ENCODE measurements at regions not wholly inside any gene's neighbourhood (a gene's known extent, or its start where the extent isn't known, plus 50 kb on each side); places are given as distances from the start of the nearest gene placed in this dataset.

DNA sequence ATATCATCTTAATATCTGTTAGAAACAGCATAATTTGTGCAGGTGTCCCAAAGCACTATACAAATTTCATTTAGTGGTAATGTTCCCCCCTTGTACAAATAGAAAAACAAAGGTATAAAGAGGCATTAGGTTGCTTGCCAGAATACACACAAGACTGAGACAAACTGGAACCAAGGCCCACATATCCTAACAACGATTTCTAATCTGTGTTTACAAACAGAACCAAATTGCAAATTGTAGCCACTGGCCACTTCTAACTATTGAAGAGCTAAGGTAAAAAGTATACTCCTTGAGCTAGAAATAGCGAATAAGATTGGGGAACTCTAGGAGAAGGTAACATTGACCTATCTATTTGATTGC lies 526.1 kb downstream of the KLF12 start:
- Mint-ChIP-seq H3K4me1 (peaks cover 27% of the 10 kb centered on the region), H3K36me3 (ENCODE audit: low read depth) (no peaks in the 10 kb centered on the region), H3K27me3 (ENCODE audit: low read depth) (no peaks in the 10 kb centered on the region), H3K9me3 (peaks cover 6% of the 10 kb centered on the region), H3K27ac (peak overlapping the region in 2 of 3 experiments; percentile 9 to 16), H3K4me3 (no peak overlapping the region)
- TF ChIP-seq, protein P1, sequence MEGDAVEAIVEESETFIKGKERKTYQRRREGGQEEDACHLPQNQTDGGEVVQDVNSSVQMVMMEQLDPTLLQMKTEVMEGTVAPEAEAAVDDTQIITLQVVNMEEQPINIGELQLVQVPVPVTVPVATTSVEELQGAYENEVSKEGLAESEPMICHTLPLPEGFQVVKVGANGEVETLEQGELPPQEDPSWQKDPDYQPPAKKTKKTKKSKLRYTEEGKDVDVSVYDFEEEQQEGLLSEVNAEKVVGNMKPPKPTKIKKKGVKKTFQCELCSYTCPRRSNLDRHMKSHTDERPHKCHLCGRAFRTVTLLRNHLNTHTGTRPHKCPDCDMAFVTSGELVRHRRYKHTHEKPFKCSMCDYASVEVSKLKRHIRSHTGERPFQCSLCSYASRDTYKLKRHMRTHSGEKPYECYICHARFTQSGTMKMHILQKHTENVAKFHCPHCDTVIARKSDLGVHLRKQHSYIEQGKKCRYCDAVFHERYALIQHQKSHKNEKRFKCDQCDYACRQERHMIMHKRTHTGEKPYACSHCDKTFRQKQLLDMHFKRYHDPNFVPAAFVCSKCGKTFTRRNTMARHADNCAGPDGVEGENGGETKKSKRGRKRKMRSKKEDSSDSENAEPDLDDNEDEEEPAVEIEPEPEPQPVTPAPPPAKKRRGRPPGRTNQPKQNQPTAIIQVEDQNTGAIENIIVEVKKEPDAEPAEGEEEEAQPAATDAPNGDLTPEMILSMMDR (IDR thresholded peaks at IDR 0.05; ENCODE audit: unreplicated experiment in 3 of 3) = no peak

DNA sequence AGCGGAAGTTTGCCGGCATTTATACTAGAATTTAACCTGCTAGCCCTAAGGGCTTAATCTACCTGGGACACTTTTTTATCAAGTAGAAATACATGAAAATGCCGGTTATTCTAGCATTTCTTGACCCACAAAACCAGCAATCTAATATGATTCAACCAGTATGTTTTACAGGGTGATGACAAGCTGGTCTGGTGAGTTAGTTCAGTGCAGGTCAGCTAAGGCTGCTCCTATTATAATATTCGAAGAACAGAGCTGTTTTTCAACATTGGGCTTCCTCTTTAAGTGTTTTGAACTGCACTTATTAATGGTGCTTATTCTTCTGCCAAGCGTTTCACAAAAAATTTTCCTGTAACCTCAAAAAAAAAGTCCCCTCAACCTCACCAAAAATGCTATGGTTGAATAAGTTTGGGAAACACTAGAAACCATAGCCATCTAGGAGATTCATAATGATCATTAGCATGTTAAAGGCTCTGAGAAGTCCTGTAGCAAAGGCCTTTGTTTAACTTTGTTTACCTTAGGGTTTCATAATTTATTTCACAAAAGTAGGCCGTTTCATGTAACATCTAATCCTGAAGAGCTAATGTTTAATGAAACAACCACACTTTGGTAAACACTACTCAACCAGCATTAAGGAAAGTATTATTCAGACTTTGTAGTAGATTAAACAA lies 526.6 kb downstream of the KLF12 start:
- Mint-ChIP-seq H3K27me3 (ENCODE audit: low read depth) (no peaks in the 10 kb centered on the region), H3K9me3 (peaks cover 6% of the 10 kb centered on the region), H3K36me3 (ENCODE audit: low read depth) (no peaks in the 10 kb centered on the region), H3K4me3 (no peak overlapping the region), H3K27ac (peak overlapping the region in 1 of 3 experiments; percentile 16), H3K4me1 (peaks cover 27% of the 10 kb centered on the region)
- TF ChIP-seq, protein P1 (IDR thresholded peaks at IDR 0.05; ENCODE audit: unreplicated experiment in 3 of 3) = no peak

DNA sequence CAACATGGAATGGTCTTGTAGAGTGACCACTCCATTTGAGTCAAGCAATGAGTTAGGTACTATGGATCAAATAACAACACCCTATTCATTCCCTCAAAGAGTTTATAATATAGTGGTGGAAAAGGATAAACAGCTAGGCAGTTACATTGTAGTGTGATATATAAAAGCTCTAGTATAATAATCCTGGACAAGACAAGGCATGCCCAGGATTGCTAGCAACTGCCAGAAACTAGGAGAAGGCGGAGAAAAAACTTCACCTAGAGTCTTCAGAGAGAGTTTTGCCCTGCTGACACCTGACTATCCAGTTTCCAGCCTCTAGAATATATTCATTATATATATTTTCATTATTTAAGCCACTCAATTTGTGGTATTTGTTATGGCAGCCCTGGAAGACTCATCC lies 530.6 kb downstream of the KLF12 start:
- no peak overlapping the region for H3K4me3 Mint-ChIP-seq
- TF ChIP-seq, protein P1 (IDR thresholded peaks at IDR 0.05; ENCODE audit: unreplicated experiment in 3 of 3) = no peak
- no peak overlapping the region for H3K27ac Mint-ChIP-seq
- H3K36me3 Mint-ChIP-seq (ENCODE audit: low read depth) = no peaks in the 10 kb centered on the region
- H3K9me3 Mint-ChIP-seq = peaks cover 6% of the 10 kb centered on the region
- H3K4me1 Mint-ChIP-seq = peaks cover 8% of the 10 kb centered on the region
- H3K27me3 Mint-ChIP-seq (ENCODE audit: low read depth) = no peaks in the 10 kb centered on the region

DNA sequence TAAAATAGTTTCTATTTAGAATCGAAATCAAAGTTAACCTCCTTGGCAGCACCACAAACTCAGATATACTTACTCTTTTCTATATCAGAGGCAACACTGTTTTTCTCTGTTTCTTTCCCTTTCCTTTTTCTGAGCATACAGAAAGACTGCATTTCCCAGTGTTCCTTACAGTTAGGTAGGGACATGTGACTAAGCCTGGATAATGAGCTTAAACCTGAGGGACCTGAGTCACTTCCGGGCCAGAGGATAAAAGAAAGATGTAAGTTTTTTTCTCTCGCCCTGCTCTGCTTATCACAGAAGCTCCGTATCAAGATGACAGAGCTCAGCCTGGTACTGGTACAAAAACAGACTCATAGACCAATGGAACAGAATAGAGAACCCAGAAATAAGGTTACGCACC lies 531.9 kb downstream of the KLF12 start:
- no peak overlapping the region for H3K4me3 Mint-ChIP-seq
- TF ChIP-seq, protein P1 (IDR thresholded peaks at IDR 0.05; ENCODE audit: unreplicated experiment in 3 of 3) = no peak
- H3K27me3 Mint-ChIP-seq (ENCODE audit: low read depth) = no peaks in the 10 kb centered on the region
- H3K27ac Mint-ChIP-seq = no peak overlapping the region
- no peaks in the 10 kb centered on the region for H3K36me3 Mint-ChIP-seq (ENCODE audit: low read depth)
- H3K4me1 Mint-ChIP-seq = no peaks in the 10 kb centered on the region
- H3K9me3 Mint-ChIP-seq = peaks cover 6% of the 10 kb centered on the region

DNA sequence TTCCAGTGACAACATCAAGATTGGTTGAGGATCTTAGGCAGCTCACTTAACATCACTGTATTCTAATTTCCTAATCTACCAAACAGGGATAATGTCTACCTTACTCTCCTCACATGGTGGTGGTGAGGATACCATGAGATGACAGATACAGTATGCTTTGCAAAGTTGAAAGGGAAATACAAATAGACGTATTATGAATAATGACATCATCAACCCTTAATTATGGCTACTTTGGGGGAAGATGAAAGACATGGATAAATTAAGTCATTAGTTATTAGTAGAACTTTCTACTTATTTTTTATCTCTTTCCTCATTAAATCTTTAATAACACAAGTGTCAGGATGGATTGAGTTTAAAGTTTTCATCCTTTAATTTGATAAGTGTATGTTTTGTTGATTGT lies 532.5 kb downstream of the KLF12 start:
- TF ChIP-seq, protein P1 (IDR thresholded peaks at IDR 0.05; ENCODE audit: unreplicated experiment in 3 of 3) = no peak
- no peak overlapping the region for H3K4me3 Mint-ChIP-seq
- H3K9me3 Mint-ChIP-seq = peaks cover 6% of the 10 kb centered on the region
- H3K36me3 Mint-ChIP-seq (ENCODE audit: low read depth) = no peaks in the 10 kb centered on the region
- H3K27me3 Mint-ChIP-seq (ENCODE audit: low read depth) = no peaks in the 10 kb centered on the region
- no peak overlapping the region for H3K27ac Mint-ChIP-seq
- no peaks in the 10 kb centered on the region for H3K4me1 Mint-ChIP-seq

Measured in nephron (organoid).